H1 (cell line): ENCODE measurements at regions not wholly inside any gene's neighbourhood (a gene's known extent, or its start where the extent isn't known, plus 50 kb on each side); places are given as distances from the start of the nearest gene placed in this dataset.

Experiments used
- ATF3 ChIP-seq: IDR thresholded peaks from 2 replicates; pipeline ENCODE4 v1.6.1; 2011; ENCODE audit warnings: low read depth, mild to moderate bottlenecking, low read length; ENCODE audit not compliant: insufficient read depth
- CHD2 ChIP-seq: IDR thresholded peaks from 2 replicates; pipeline ENCODE4 v1.6.1; 2012; ENCODE audit warnings: low read length, improper control_type of control experiment
- SIX5 ChIP-seq: IDR thresholded peaks from 2 replicates; pipeline ENCODE4 v1.6.1; 2011; ENCODE audit warnings: mild to moderate bottlenecking, low read depth, low read length
- TF ChIP-seq, protein P1 (sequence below): IDR thresholded peaks from 2 replicates; pipeline ENCODE4 v1.6.1; 2011; ENCODE audit warnings: low read length, improper control_type of control experiment

DNA sequence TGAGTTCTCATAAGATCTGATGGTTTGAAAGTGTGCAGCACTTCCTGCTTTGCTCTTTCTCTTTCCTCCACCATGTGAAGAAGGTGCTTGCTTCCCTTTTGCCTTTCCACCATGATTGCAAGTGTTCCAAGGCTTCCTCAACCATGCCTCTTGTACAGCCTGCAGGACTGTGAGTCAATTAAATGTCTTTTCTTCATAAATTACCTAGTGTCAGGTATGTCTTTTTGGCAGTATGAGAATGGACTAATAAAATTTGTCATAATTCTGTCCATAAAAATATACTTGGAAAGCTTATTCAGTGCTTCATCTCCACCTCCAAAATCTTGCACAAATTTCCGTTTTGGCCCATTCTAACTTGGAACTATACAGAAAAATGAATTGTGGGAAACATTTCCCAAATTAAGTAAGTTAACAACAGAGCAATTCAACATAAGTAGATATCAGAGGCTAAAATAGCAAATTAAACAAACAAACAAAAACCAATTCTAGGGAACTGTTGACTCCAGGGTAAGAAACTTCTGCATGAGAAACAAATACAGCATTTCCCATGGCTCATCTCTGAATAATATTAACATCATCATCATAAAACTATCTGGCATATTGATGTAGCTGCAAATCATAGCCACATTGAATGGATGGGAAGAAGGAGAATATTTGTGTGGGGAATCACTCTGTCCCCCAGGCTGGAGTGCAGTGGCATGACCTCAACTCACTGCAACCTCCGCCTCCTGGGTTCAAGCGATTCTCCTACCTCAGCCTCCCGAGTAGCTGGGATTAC, 459.5 kb upstream of the FAR2 start (continued):
- TF ChIP-seq, protein P1, sequence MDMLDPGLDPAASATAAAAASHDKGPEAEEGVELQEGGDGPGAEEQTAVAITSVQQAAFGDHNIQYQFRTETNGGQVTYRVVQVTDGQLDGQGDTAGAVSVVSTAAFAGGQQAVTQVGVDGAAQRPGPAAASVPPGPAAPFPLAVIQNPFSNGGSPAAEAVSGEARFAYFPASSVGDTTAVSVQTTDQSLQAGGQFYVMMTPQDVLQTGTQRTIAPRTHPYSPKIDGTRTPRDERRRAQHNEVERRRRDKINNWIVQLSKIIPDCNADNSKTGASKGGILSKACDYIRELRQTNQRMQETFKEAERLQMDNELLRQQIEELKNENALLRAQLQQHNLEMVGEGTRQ: no peak
- TF ChIP-seq ATF3 (no peak), SIX5 (no peak), CHD2 (no peak)
- TF ChIP-seq, all 59 proteins: peak for 0
